OCI-LY7 (cell line): ENCODE measurements at regions not wholly inside any gene's neighbourhood (a gene's known extent, or its start where the extent isn't known, plus 50 kb on each side); places are given as distances from the start of the nearest gene placed in this dataset.

Experiments used
- BruUV-seq: library from RNA; stranded (reverse); fragments of 400-500 nt; replicated peaks from 2 replicates; lab custom pipeline; 2021; lab: Mats Ljungman, UMichigan
- CTCF ChIA-PET: fragments of 300-600 bp; sonication (Branson Sonifier 250); formaldehyde crosslinking; loops from one replicate; lab custom pipeline; 2022; ENCODE audit warnings: antibody characterized with exemption; ENCODE audit not compliant: unreplicated experiment; lab: Charles Lee
- POLR2A ChIA-PET: fragments of 300-600 bp; sonication (Branson Sonifier 250); formaldehyde crosslinking; loops from one replicate; lab custom pipeline; 2022; ENCODE audit warnings: antibody characterized with exemption; lab: Charles Lee
- DNase-seq: peaks from one replicate; pipeline ENCODE4 v3.0.0-alpha.2; 2015; ENCODE audit warnings: low spot score
- H2AFZ ChIP-seq: fragments of 200-600 bp; sonication (generic), shearing (Covaris generic); 2 replicates; pipeline ENCODE4 v1.6.1; 2014; ENCODE audit warnings: mild to moderate bottlenecking, antibody characterized with exemption, low read length, moderate library complexity
- H3K27ac ChIP-seq: fragments of 200-600 bp; sonication (generic); 2 replicates; pipeline ENCODE4 v1.5.1; 2014; ENCODE audit warnings: mixed run types, low read depth, mild to moderate bottlenecking, moderate library complexity, low read length, inconsistent platforms; ENCODE audit not compliant: poor library complexity, severe bottlenecking
- H3K36me3 ChIP-seq: fragments of 200-600 bp; sonication (generic); 2 replicates; pipeline ENCODE4 v1.6.1; 2014; ENCODE audit warnings: mild to moderate bottlenecking, antibody characterized with exemption, low read length, moderate library complexity, mixed read lengths; ENCODE audit not compliant: insufficient read depth
- H3K4me1 ChIP-seq: fragments of 200-600 bp; sonication (generic); 2 replicates; pipeline ENCODE4 v1.5.1; 2014; ENCODE audit warnings: mild to moderate bottlenecking, low read length; ENCODE audit not compliant: insufficient read depth, poor library complexity, severe bottlenecking
- H3K4me2 ChIP-seq: fragments of 200-600 bp; sonication (generic); 2 replicates; pipeline ENCODE4 v1.6.1; 2014; ENCODE audit warnings: mild to moderate bottlenecking, low read length
- H3K4me3 ChIP-seq: fragments of 200-600 bp; sonication (generic); 2 replicates; pipeline ENCODE4 v1.5.1; 2014; ENCODE audit warnings: mild to moderate bottlenecking, low read depth, low read length; ENCODE audit not compliant: poor library complexity, severe bottlenecking
- H3K79me2 ChIP-seq: fragments of 200-600 bp; sonication (generic); 2 replicates; pipeline ENCODE4 v1.6.1; 2016; ENCODE audit warnings: low read depth, mild to moderate bottlenecking, low read length, moderate library complexity, mixed read lengths; ENCODE audit not compliant: insufficient read depth
- H3K9me2 ChIP-seq: fragments of 200-600 bp; sonication (generic); 2 replicates; pipeline ENCODE4 v1.6.1; 2016; ENCODE audit warnings: mild to moderate bottlenecking, low read length, mixed read lengths; ENCODE audit not compliant: insufficient read depth
- H3K9me3 ChIP-seq: fragments of 200-600 bp; sonication (generic); 2 replicates; pipeline ENCODE4 v1.6.1; 2014; ENCODE audit warnings: mild to moderate bottlenecking, mixed run types, low read length, mixed read lengths
- H4K20me1 ChIP-seq: fragments of 200-600 bp; sonication (generic); 2 replicates; pipeline ENCODE4 v1.6.1; 2014; ENCODE audit warnings: mild to moderate bottlenecking, antibody characterized with exemption, low read length, moderate library complexity, mixed read lengths; ENCODE audit not compliant: insufficient read depth
- EZH2phosphoT487 ChIP-seq: fragments of 200-600 bp; sonication (generic); IDR thresholded peaks from 2 replicates; pipeline ENCODE4 v1.6.1; 2018; ENCODE audit warnings: low read depth, borderline replicate concordance, mild to moderate bottlenecking, mixed run types, antibody characterized with exemption, low read length, moderate library complexity, mixed read lengths
- intact Hi-C: fragments of 100-400 bp; cut with micrococcal nuclease; formaldehyde crosslinking; loops from one replicate; pipeline ENCODE4 v1.10.0; 2022; ENCODE audit not compliant: unreplicated experiment
- TF ChIP-seq, protein P1 (sequence below): fragments of 200-600 bp; sonication (generic); conservative IDR thresholded peaks from 2 replicates; pipeline ENCODE4 v1.5.1; 2014; ENCODE audit warnings: mild to moderate bottlenecking, antibody characterized with exemption, low read length, moderate library complexity, mixed read lengths

DNA sequence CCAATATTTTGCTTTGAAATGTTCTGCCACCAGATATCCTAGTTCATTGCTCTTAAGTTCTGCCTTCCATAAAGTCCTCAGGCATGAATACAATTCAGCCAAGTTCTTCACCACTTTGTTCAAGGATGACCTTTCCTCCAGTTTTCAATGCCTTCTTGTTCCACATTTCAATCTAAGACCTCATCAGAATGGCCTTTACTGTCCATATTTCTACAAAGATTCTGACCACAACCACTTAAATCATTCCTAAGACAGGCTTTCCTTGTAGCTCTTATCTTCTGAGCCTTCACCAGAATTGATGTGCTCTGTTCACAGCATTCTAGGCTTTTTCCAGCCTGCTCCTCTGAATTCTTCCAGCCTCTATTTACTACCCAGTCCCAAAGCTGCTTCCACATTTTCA is 319.0 kb downstream of the HACE1 start:
- intact Hi-C loops: no loop called here
- CTCF ChIA-PET: no interaction called here
- no TSS peak for BruUV-seq
- Histone ChIP-seq H2AFZ (no peak overlapping the region), H3K79me2 (no peaks in the 10 kb centered on the region), H3K4me3 (no peak overlapping the region), H3K9me3 (no peaks in the 10 kb centered on the region), H3K9me2 (no peaks in the 10 kb centered on the region), H3K4me1 (no peaks in the 10 kb centered on the region), H3K27ac (no peak overlapping the region), H3K4me2 (no peak overlapping the region), H3K36me3 (no peaks in the 10 kb centered on the region), H4K20me1 (no peaks in the 10 kb centered on the region)
- POLR2A ChIA-PET: interaction anchor here (1.4 kb wide), 1 partner anchor 76 kb away, joined by 3 read pairs; no protein-coding TSS in a partner anchor
- TF ChIP-seq, protein P1, sequence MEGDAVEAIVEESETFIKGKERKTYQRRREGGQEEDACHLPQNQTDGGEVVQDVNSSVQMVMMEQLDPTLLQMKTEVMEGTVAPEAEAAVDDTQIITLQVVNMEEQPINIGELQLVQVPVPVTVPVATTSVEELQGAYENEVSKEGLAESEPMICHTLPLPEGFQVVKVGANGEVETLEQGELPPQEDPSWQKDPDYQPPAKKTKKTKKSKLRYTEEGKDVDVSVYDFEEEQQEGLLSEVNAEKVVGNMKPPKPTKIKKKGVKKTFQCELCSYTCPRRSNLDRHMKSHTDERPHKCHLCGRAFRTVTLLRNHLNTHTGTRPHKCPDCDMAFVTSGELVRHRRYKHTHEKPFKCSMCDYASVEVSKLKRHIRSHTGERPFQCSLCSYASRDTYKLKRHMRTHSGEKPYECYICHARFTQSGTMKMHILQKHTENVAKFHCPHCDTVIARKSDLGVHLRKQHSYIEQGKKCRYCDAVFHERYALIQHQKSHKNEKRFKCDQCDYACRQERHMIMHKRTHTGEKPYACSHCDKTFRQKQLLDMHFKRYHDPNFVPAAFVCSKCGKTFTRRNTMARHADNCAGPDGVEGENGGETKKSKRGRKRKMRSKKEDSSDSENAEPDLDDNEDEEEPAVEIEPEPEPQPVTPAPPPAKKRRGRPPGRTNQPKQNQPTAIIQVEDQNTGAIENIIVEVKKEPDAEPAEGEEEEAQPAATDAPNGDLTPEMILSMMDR: no peak
- no peak for TF ChIP-seq EZH2phosphoT487
- no peak for DNase-seq

DNA sequence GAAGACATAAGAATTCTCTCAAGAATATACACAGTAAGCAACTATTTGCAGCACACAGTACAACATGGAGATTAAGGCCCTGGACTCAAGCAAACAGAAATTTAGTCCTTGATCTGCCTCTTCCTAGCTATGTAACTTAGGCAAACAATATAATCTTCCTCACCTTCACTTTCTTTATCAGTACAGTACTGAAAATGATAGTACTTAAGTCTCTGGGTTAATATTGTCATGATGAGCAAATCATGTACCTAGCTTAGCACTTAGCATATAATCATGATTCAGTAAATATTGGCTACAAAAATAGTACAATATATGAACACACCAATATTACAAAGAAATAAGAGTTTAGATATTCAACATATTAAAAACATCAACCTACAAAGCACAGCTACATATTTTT is 320.5 kb downstream of the HACE1 start:
- H3K4me1 ChIP-seq: no peaks in the 10 kb centered on the region
- no peak overlapping the region for H3K4me2 ChIP-seq
- TF ChIP-seq, protein P1: no peak
- TF ChIP-seq EZH2phosphoT487: no peak
- H4K20me1 ChIP-seq: no peaks in the 10 kb centered on the region
- H3K36me3 ChIP-seq: no peaks in the 10 kb centered on the region
- no peak overlapping the region for H3K27ac ChIP-seq
- intact Hi-C loops: no loop called here
- no peaks in the 10 kb centered on the region for H3K9me2 ChIP-seq
- ChIA-PET POLR2A (interaction anchor here (1.0 to 1.3 kb wide), 3 partner anchors 8 to 39 kb away, joined by 3 to 5 read pairs (median 4); no protein-coding TSS in a partner anchor), CTCF (no interaction called here)
- H3K79me2 ChIP-seq: no peaks in the 10 kb centered on the region
- no peak overlapping the region for H3K4me3 ChIP-seq
- DNase-seq: no peak
- no TSS peak for BruUV-seq
- H3K9me3 ChIP-seq: no peaks in the 10 kb centered on the region
- H2AFZ ChIP-seq: no peak overlapping the region

DNA sequence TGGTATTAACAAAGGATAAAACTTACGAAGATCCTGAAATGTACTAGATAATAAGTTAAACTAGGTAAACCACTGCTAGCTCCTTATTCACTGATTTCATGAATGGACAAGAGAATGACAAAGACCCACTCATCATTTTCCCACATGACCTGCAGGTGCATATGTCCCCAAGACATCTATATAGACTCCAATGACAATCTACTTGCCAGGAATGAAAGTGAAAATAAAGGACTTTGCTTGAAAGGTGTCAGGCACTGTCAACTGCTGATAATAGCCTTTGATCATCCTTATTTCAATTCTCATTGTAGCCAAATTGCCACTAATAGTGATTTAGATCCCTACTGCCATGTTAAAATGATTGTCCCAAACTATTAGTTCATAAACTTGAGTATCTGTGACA is 321.8 kb downstream of the HACE1 start:
- Histone ChIP-seq H3K79me2 (no peaks in the 10 kb centered on the region), H3K9me2 (no peaks in the 10 kb centered on the region), H3K4me2 (no peak overlapping the region), H4K20me1 (no peaks in the 10 kb centered on the region), H2AFZ (no peak overlapping the region), H3K9me3 (no peaks in the 10 kb centered on the region), H3K27ac (no peak overlapping the region), H3K4me1 (no peaks in the 10 kb centered on the region), H3K36me3 (no peaks in the 10 kb centered on the region), H3K4me3 (no peak overlapping the region)
- BruUV-seq: no TSS peak
- ChIA-PET CTCF (no interaction called here), POLR2A (no interaction called here)
- intact Hi-C loops: no loop called here
- TF ChIP-seq, protein P1: no peak
- TF ChIP-seq EZH2phosphoT487: no peak
- DNase-seq: no peak
